Activated B cell treated with CpG ODN at 0.5 μM for 24 hours (primary cell): ENCODE measurements at regions not wholly inside any gene's neighbourhood (a gene's known extent, or its start where the extent isn't known, plus 50 kb on each side); places are given as distances from the start of the nearest gene placed in this dataset.

ENCODE experiments used
- ATAC-seq: fragments of 200-7000 bp; cut with Tn5 transposase; one replicate; pipeline ENCODE4 v1.10.0; 2021; ENCODE audit warnings: low read depth, mild to moderate bottlenecking, moderate library complexity
- CTCF ChIA-PET: fragments of 350-600 bp; sonication (Branson Sonifier 250); formaldehyde crosslinking; loops from one replicate; lab custom pipeline; 2021; ENCODE audit warnings: antibody characterized with exemption; lab: Charles Lee
- POLR2A ChIA-PET: fragments of 350-600 bp; sonication (Branson Sonifier 250); formaldehyde crosslinking; loops from one replicate; lab custom pipeline; 2021; ENCODE audit warnings: antibody characterized with exemption; lab: Charles Lee
- DNase-seq: peaks from one replicate; pipeline ENCODE4 v3.0.0; 2022
- H3K27ac Mint-ChIP-seq: one replicate; pipeline ENCODE4 v1.8.0; 2020; ENCODE audit warnings: mixed read lengths
- H3K27me3 Mint-ChIP-seq: one replicate; pipeline ENCODE4 v1.8.0; 2021; ENCODE audit warnings: mixed read lengths
- H3K36me3 Mint-ChIP-seq: one replicate; pipeline ENCODE4 v1.8.0; 2021; ENCODE audit warnings: low read depth, mixed read lengths
- H3K4me1 Mint-ChIP-seq: one replicate; pipeline ENCODE4 v1.8.0; 2021; ENCODE audit warnings: mixed read lengths
- H3K4me3 Mint-ChIP-seq: one replicate; pipeline ENCODE4 v1.8.0; 2020; ENCODE audit warnings: mild to moderate bottlenecking, mixed read lengths
- H3K9me3 Mint-ChIP-seq: one replicate; pipeline ENCODE4 v1.8.0; 2020; ENCODE audit warnings: mixed read lengths
- intact Hi-C: fragments of 100-400 bp; cut with micrococcal nuclease; formaldehyde crosslinking; loops from one replicate; pipeline ENCODE4 v1.15.1; 2024
- TF ChIP-seq, protein P1 (sequence below): fragments of 200-600 bp; IDR thresholded peaks from one replicate; pipeline ENCODE4 v1.8.0; 2022; ENCODE audit warnings: antibody characterized with exemption, mild to moderate bottlenecking

- no peak overlapping the region for H3K27ac Mint-ChIP-seq
- TF ChIP-seq, protein P1, sequence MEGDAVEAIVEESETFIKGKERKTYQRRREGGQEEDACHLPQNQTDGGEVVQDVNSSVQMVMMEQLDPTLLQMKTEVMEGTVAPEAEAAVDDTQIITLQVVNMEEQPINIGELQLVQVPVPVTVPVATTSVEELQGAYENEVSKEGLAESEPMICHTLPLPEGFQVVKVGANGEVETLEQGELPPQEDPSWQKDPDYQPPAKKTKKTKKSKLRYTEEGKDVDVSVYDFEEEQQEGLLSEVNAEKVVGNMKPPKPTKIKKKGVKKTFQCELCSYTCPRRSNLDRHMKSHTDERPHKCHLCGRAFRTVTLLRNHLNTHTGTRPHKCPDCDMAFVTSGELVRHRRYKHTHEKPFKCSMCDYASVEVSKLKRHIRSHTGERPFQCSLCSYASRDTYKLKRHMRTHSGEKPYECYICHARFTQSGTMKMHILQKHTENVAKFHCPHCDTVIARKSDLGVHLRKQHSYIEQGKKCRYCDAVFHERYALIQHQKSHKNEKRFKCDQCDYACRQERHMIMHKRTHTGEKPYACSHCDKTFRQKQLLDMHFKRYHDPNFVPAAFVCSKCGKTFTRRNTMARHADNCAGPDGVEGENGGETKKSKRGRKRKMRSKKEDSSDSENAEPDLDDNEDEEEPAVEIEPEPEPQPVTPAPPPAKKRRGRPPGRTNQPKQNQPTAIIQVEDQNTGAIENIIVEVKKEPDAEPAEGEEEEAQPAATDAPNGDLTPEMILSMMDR, result no peak
- intact Hi-C loops, result no loop called here
- DNase-seq (no peak), ATAC-seq (no peak)
- peaks cover 11% of the 10 kb centered on the region for H3K27me3 Mint-ChIP-seq
- ChIA-PET POLR2A (no interaction called here), CTCF (no interaction called here)
- H3K4me3 Mint-ChIP-seq, result no peak overlapping the region
- no peaks in the 10 kb centered on the region for H3K36me3 Mint-ChIP-seq
- no peaks in the 10 kb centered on the region for H3K4me1 Mint-ChIP-seq
- H3K9me3 Mint-ChIP-seq, result peaks cover 7% of the 10 kb centered on the region
Measured at GRCh38 chr2:65728477-65729180, 296.2 kb upstream of the SPRED2 start.

DNA sequence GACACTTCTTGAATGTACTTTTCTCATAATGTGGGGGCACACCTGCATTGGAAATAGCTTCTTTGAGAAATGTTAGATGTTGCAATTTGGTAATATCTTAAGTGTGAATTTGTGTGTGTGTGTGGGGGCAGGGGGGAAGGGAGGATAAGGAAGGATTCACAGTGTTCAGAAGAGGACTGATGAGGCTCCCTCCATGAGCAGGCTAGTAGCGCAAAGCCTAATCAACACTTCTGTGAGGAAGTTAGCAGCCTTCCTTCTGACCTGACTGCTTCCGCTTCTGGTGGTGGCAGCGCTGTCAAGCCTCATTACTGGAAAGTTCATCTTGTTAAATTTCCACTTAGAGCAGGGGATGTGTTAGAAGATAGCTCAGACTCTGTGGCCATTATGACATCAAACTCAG, 295.4 kb upstream of the SPRED2 start:
- ATAC-seq (no peak), DNase-seq (no peak)
- ChIA-PET POLR2A (no interaction called here), CTCF (no interaction called here)
- peaks cover 7% of the 10 kb centered on the region for H3K9me3 Mint-ChIP-seq
- H3K4me1 Mint-ChIP-seq, result no peaks in the 10 kb centered on the region
- no peaks in the 10 kb centered on the region for H3K36me3 Mint-ChIP-seq
- H3K27me3 Mint-ChIP-seq, result peaks cover 14% of the 10 kb centered on the region
- no peak overlapping the region for H3K4me3 Mint-ChIP-seq
- no peak overlapping the region for H3K27ac Mint-ChIP-seq
- intact Hi-C loops, result no loop called here
- TF ChIP-seq, protein P1, result no peak

DNA sequence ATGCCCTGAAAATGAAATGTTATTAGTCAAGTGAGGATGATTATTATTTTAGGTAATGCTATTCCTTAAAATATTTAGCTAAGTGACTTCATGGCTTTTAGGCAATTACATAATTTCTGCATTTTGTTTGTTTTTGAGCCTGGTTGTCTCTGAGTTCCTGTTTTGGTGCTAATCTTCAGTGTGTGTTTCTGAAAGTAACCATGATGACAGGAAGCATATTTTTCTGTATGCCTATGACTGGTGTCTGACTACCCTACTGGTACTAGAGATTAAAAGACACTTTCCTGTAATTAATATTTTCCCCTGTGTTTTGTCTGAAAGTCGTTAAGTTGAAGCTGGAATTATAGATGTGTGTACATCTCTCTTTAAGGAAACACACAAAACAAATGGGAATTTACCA, 295.0 kb upstream of the SPRED2 start:
- TF ChIP-seq, protein P1, result no peak
- ATAC-seq (no peak), DNase-seq (no peak)
- H3K4me1 Mint-ChIP-seq, result no peaks in the 10 kb centered on the region
- intact Hi-C loops, result no loop called here
- H3K4me3 Mint-ChIP-seq, result no peak overlapping the region
- peaks cover 7% of the 10 kb centered on the region for H3K9me3 Mint-ChIP-seq
- H3K36me3 Mint-ChIP-seq, result no peaks in the 10 kb centered on the region
- H3K27me3 Mint-ChIP-seq, result peaks cover 17% of the 10 kb centered on the region
- CTCF ChIA-PET, result no interaction called here
- POLR2A ChIA-PET, result no interaction called here
- no peak overlapping the region for H3K27ac Mint-ChIP-seq

DNA sequence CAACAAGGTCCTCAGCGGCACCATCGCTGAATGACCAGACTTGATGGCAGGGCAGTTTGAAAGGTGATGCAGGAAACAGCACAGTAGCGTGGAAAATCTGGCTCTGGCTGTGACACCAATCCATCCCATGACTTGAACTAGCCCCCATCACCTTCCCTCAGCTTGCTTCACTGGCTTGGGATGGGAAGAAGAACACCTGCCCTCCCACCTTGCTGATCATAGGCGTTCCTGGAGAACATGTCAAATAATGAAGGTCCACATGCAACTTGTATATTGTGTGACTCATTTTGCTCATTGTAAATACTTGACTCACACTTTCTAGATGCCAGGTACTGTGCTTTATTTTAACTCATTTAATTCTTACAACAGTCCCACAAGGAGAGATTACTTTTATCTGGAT, 292.4 kb upstream of the SPRED2 start:
- intact Hi-C loops, result no loop called here
- peaks cover 21% of the 10 kb centered on the region for H3K27me3 Mint-ChIP-seq
- POLR2A ChIA-PET, result no interaction called here
- TF ChIP-seq, protein P1, result no peak
- H3K4me3 Mint-ChIP-seq, result no peak overlapping the region
- no peak overlapping the region for H3K27ac Mint-ChIP-seq
- H3K36me3 Mint-ChIP-seq, result no peaks in the 10 kb centered on the region
- CTCF ChIA-PET, result no interaction called here
- H3K4me1 Mint-ChIP-seq, result no peaks in the 10 kb centered on the region
- ATAC-seq (no peak), DNase-seq (no peak)
- H3K9me3 Mint-ChIP-seq, result peaks cover 7% of the 10 kb centered on the region

DNA sequence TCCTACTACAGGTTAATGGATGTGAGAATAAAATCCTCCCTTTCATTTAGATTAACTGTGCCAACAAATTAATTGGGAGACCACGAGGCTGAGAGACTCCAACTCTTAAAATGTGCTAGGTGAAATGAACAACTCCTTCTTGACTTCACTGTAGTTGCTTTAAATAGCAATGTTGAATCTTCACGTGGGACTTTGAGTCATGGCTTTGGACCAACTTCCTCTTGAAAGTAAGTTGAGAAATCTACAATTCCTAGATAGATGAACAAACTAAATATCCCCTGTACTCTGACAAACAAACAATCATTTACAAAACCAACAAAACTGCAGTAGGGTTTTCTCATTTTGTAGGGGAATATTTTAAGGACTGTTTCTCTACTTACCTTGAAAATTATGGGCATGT, 291.9 kb upstream of the SPRED2 start:
- DNase-seq, result no peak
- H3K4me1 Mint-ChIP-seq, result no peaks in the 10 kb centered on the region
- CTCF ChIA-PET, result no interaction called here
- H3K36me3 Mint-ChIP-seq, result no peaks in the 10 kb centered on the region
- intact Hi-C loops, result no loop called here
- TF ChIP-seq, protein P1, result no peak
- H3K4me3 Mint-ChIP-seq, result no peak overlapping the region
- H3K9me3 Mint-ChIP-seq, result peaks cover 7% of the 10 kb centered on the region
- ATAC-seq, result no peak
- H3K27ac Mint-ChIP-seq, result no peak overlapping the region
- H3K27me3 Mint-ChIP-seq, result peaks cover 21% of the 10 kb centered on the region
- POLR2A ChIA-PET, result no interaction called here
